SHP77 treated with DMSO at 0.1 percent for 48 hours (cell line): ENCODE measurements at regions not wholly inside any gene's neighbourhood (a gene's known extent, or its start where the extent isn't known, plus 50 kb on each side); places are given as distances from the start of the nearest gene placed in this dataset.
"Not testable (repeated sequence)": the region's sequence is repeated elsewhere in the genome, so short reads cannot be mapped to it uniquely, and the experiment has no call there.

Source experiments
- DNase-seq: peaks from one replicate; lab custom pipeline; 2025; lab: John Stamatoyannopoulos, UW

DNA sequence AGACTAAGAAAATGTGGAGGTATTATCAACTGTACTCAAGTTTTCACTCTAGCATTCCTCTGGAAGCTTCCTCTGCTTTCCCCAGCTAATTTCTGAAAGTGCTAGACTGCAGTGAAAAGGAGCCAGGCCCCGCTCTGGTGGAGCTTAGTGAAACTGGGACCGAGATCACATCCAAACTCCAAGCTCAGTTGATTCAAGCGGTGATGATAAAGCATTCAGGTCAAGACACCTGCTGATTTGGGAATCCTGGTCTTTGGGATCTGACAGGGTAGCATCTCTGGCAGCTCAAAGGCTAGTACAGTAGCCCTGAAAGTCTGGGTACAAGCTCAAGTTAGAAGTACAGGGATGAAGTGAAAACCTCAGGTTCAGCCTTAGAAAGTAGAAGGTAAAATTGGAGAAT is 120.2 kb upstream of the CRIM1 start:
- no peak for DNase-seq

- no peak for DNase-seq
These were observed 132.3 kb upstream of the CRIM1 start for GRCh38 chr2:36223259-36223658.

- DNase-seq, result no peak
These were observed 133.1 kb upstream of the CRIM1 start for GRCh38 chr2:36222485-36222884.

GRCh38 chr2:36214691-36215090 is 140.9 kb upstream of the CRIM1 start:
- DNase-seq, result no peak

GRCh38 chr2:36203366-36203765 is 152.2 kb upstream of the CRIM1 start:
- no peak for DNase-seq

- DNase-seq, result no peak
These were observed 158.2 kb upstream of the CRIM1 start for GRCh38 chr2:36197181-36197971.

DNA sequence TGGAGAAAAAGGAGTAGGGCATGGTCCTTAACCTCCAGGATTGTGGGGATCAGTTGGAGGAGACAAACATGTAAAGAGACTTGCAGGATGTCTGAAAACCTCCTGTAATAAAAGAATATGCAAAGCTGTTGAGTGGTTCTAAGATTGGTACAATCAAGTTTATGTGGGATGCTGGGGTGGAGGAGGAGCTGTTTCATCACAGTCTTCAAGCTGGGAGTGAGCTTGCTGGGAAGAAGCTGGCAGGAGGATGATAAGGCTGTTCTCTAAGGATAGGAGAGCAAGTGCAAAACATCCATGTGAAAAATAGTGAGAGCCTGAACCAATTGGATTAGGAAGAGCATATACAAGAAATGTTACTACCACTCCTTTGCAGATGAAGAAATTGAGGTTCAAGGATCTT is 161.9 kb upstream of the CRIM1 start:
- no peak for DNase-seq

GRCh38 chr2:36192983-36193382 is 162.6 kb upstream of the CRIM1 start:
- no peak for DNase-seq

DNA sequence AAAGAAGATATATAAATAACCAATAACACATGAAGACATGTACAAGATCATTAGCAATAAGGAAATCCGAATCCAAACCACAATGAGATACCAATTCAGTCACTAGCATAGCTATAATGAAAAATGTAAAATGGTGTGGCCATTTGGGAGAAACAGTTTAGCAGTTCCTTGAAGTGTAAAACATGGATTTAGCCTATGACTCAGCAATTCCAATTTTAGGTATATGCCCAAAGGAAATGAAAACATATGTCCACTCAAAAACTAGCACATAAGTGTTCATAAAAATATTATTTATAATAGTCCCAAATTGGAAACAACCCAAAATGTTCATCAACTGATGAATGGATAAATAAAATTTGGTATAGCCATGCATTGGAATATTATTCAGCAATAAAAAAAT is 165.5 kb upstream of the CRIM1 start:
- DNase-seq, result no peak

GRCh38 chr2:36185624-36186023 is 170.0 kb upstream of the CRIM1 start:
- no peak for DNase-seq

DNA sequence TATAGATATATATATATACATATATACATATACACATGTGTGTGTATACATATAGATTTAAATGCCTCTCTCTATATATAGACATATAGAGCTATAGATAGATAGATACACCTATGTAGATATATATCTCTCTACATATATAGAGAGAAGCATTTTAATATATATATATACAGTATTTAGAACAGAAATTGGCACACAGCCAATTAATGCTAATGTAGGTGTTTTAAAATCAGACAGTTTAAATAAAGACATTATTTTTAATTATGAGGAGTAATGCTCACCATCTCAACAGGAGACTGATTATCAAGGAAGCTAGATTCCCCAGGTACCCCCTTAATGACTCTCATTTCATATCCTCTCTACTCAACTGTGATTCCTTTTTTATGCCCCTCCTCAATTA is 170.7 kb upstream of the CRIM1 start:
- no peak for DNase-seq

- DNase-seq, result not testable (repeated sequence)
These were observed 174.6 kb upstream of the CRIM1 start for GRCh38 chr2:36180789-36181482.

DNA sequence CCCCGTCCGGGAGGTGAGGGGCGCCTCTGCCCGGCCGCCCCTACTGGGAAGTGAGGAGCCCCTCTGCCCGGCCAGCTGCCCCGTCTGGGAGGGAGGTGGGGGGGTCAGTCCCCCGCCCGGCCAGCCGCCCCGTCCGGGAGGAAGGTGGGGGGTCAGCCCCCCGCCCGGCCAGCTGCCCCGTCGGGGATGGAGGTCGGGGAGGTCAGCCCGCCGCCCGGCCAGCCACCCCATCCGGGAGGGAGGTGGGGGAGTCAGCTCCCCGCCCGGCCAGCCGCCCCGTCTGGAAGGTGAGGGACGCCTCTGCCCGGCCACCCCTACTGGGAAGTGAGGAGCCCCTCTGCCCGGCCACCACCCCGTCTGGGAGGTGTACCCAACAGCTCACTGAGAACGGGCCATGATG is 175.3 kb upstream of the CRIM1 start:
- not testable (repeated sequence) for DNase-seq

DNA sequence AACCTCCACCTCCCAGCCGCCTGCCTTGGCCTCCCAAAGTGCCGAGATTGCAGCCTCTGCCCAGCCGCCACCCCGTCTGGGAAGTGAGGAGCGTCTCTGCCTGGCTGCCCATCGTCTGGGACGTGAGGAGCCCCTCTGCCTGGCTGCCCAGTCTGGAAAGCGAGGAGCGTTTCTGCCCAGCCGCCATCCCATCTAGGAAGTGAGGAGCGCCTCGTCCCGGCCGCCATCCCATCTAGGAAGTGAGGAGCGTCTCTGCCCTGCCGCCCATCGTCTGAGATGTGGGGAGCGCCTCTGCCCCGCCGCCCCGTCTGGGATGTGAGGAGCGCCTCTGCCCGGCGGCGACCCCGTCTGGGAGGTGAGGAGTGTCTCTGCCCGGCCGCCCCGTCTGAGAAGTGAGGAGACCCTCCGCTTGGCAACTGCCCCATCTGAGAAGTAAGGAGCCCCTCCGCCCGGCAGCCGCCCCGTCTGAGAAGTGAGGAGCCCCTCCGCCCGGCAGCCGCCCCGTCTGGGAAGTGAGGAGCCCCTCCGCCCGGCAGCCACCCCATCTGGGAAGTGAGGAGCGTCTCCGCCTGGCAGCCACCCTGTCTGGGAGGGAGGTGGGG is 175.8 kb upstream of the CRIM1 start:
- DNase-seq, result not testable (repeated sequence)

DNA sequence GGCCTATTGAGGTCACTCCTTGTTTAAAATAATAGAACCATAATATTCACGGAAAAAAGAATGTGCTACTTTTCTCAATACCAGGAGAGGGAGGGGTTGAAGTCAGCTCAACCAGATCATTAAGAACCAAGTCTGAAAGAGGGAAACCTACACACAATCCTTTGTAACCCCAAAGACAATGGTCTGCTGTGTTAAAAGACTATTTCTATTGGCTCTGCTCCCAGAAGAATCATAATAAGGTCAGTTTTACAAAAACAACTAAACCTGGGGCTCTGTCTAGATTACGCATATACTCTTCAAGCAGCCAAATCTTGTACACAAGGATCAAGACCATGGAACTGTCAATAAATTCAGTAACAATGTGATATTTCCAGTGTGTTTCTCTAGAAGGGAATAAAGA is 177.2 kb upstream of the CRIM1 start:
- no peak for DNase-seq

- DNase-seq, result no peak
These were observed 178.3 kb upstream of the CRIM1 start for GRCh38 chr2:36177282-36177681.

GRCh38 chr2:36174920-36175319 is 180.7 kb upstream of the CRIM1 start:
- no peak for DNase-seq

DNA sequence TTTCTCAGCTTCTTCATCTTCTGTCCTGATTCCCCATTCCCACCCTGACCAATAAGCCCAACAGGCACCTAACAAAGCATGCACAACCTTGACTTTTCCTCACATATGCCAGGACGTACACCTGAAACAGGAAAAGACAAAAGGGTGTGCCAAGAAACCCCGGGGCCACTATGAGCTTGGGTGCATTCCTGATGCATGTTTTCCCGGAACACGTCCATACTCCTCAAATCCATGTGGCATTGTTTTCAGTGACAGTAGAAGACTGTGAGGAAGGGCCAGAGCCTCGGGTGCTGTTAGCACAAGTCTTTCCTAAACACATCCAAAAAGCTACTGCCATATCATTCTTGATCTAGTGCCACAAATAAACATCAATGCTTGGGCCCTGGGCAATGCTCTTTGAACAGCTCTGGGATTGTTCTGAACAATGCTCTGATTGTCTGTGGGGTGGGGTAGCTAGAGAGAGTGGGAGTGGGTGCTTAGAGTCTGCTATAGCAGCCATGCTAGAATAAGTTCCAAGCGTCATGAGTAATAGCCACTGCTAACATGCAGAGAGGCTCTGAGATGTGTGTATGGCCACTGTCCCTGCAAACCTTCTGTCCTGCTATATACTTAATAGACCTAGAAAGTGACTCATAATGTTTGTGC is 181.7 kb upstream of the CRIM1 start:
- no peak for DNase-seq

DNA sequence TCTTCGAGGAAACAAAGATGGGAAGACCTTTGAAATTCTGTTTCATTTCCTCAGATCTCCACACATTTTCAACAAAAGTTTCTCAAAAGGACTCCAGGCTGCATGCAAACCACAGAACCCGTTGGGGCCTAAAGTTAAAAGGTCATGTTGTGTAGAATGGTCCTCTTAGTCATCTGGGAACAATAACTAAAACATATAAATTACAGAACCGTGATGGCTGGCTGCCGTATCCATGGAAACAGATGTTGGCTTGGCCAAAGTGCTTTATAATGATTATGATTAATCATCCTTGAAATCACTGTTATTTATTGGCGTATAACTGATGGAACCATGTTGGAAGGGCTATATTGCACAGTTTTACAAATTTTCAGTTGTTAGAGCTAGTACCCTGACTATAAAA is 182.8 kb upstream of the CRIM1 start:
- DNase-seq, result no peak

GRCh38 chr2:36170805-36171204 is 184.8 kb upstream of the CRIM1 start:
- no peak for DNase-seq

DNA sequence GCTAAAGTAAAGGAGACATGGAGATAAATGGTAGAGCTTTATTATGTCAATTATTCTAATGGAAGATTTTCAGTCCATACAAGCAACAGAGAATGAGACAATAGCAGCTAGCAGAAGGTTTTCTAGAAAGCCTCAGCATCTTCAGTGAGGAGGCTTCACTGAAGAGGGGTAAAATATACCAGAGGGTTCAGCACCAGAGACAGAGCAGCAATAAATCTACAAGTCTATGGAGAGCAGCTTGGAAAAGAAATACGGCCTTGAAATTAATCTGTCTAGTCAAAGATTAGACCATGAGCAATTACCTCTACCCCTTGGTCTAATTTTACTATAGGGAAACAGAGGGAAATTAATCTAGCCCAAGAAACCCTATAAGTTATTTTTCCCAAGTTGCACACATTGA is 185.7 kb upstream of the CRIM1 start:
- no peak for DNase-seq

- DNase-seq, result no peak
These were observed 187.5 kb upstream of the CRIM1 start for GRCh38 chr2:36168115-36168514.

DNA sequence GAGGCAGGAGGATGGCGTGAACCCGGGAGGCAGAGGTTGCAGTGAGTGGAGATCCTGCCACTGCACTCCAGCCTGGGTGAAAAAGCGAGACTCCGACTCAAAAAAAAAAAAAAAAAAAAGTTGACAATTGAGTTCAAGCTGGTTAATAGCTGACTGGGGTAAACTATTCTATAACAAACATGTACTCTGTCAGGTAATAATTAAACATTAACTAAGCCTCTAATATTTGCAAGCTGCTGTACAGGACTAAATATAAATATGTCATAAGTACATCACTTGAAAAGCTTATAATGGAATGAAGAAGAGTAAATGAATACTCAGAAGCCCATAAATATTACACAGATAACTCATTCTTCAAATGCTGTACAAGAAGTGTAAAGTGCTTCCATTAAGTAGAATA is 190.4 kb upstream of the CRIM1 start:
- DNase-seq, result no peak
